CD4-positive, alpha-beta T cell (primary cell): ENCODE measurements at regions not wholly inside any gene's neighbourhood (a gene's known extent, or its start where the extent isn't known, plus 50 kb on each side); places are given as distances from the start of the nearest gene placed in this dataset.

Experiments
- ATAC-seq: fragments of 200-7000 bp; cut with Tn5 transposase; one replicate; pipeline ENCODE4 v1.10.0; 2022; ENCODE audit warnings: mild to moderate bottlenecking; ENCODE audit not compliant: poor library complexity
- CTCF ChIA-PET: fragments of 350-600 bp; sonication (Branson Sonifier 250); formaldehyde crosslinking; loops from one replicate; lab custom pipeline; 2021; ENCODE audit warnings: antibody characterized with exemption, inconsistent platforms; lab: Charles Lee
- POLR2A ChIA-PET: fragments of 350-600 bp; sonication (Branson Sonifier 250); formaldehyde crosslinking; loops from one replicate; lab custom pipeline; 2021; ENCODE audit warnings: antibody characterized with exemption, inconsistent platforms; lab: Charles Lee
- DNase-seq, 14 experiments: peaks; one replicate each; pipeline ENCODE4 v3.0.0-alpha.2; 2013 to 2020; ENCODE audit warnings: mixed read lengths in 2 of 14
- H3K27ac ChIP-seq, 2 donors: one replicate each; pipeline versions ENCODE4 v1.5.1 to v1.7.0; 2013; ENCODE audit warnings: low read length in 2 of 2, low read depth in 1 of 2, mild to moderate bottlenecking in 1 of 2
- H3K27me3 ChIP-seq, 2 experiments: 1 replicate in 1 of 2; 2 replicates in 1 of 2; pipeline versions ENCODE4 v1.6.1 to v1.7.0; 2013; ENCODE audit warnings: low read length in 2 of 2, control low read depth in 1 of 2, mild to moderate bottlenecking in 1 of 2, moderate library complexity in 1 of 2; ENCODE audit not compliant: insufficient read depth in 2 of 2, control insufficient read depth in 1 of 2
- H3K36me3 ChIP-seq: one replicate; pipeline ENCODE4 v1.6.1; 2013; ENCODE audit warnings: low read length, control low read depth; ENCODE audit not compliant: insufficient read depth
- H3K4me1 ChIP-seq: one replicate; pipeline ENCODE4 v1.6.1; 2013; ENCODE audit warnings: low read length, control low read depth; ENCODE audit not compliant: insufficient read depth
- H3K4me3 ChIP-seq: one replicate; pipeline ENCODE4 v1.5.1; 2013; ENCODE audit warnings: mild to moderate bottlenecking, low read length, moderate library complexity
- H3K9me3 ChIP-seq, 2 experiments: 1 replicate in 1 of 2; 2 replicates in 1 of 2; pipeline versions ENCODE4 v1.6.1 to v1.7.0; 2013; ENCODE audit warnings: low read length in 2 of 2, mild to moderate bottlenecking in 2 of 2, control low read depth in 1 of 2, moderate library complexity in 1 of 2; ENCODE audit not compliant: control insufficient read depth in 1 of 2, insufficient read depth in 1 of 2
- H3K27ac Mint-ChIP-seq: one replicate; pipeline ENCODE4 v1.8.0; 2020; ENCODE audit warnings: mixed read lengths
- H3K27me3 Mint-ChIP-seq: one replicate; pipeline ENCODE4 v1.8.0; 2021; ENCODE audit warnings: mixed read lengths
- H3K36me3 Mint-ChIP-seq: one replicate; pipeline ENCODE4 v1.8.0; 2021; ENCODE audit warnings: low read depth, mixed read lengths
- H3K4me1 Mint-ChIP-seq: one replicate; pipeline ENCODE4 v1.8.0; 2021; ENCODE audit warnings: low read depth, mixed read lengths
- H3K4me3 Mint-ChIP-seq: one replicate; pipeline ENCODE4 v1.8.0; 2020; ENCODE audit warnings: mild to moderate bottlenecking, mixed read lengths
- H3K9me3 Mint-ChIP-seq: one replicate; pipeline ENCODE4 v1.8.0; 2020; ENCODE audit warnings: mixed read lengths
- CTCF ChIP-seq: fragments of 200-600 bp; IDR thresholded peaks from one replicate; pipeline ENCODE4 v1.8.0; 2022; ENCODE audit warnings: antibody characterized with exemption, mild to moderate bottlenecking
- intact Hi-C, 2 experiments: fragments of 100-400 bp; cut with DNase I in 1 of 2; cut with micrococcal nuclease in 1 of 2; formaldehyde crosslinking; loops; one replicate each; pipeline versions ENCODE4 v1.15.1 to v1.9.0; 2023 to 2025; cut with DNase I, micrococcal nuclease

GRCh38 chr22:27207907-27208306 lies 550.5 kb downstream of the MIAT start:
- ChIA-PET CTCF (no interaction called here), POLR2A (no interaction called here)
- no peaks in the 10 kb centered on the region for H3K9me3 Mint-ChIP-seq
- H3K27me3 ChIP-seq: peaks cover 9 to 13% of the 10 kb centered on the region in 2 experiments
- H3K27me3 Mint-ChIP-seq: peaks cover 58% of the 10 kb centered on the region
- H3K4me1 Mint-ChIP-seq: no peaks in the 10 kb centered on the region
- H3K27ac ChIP-seq: no peak overlapping the region
- DNase-seq: no peak
- TF ChIP-seq CTCF: no peak
- H3K36me3 ChIP-seq: no peaks in the 10 kb centered on the region
- no peak for ATAC-seq
- intact Hi-C loops: no loop called here
- H3K4me3 Mint-ChIP-seq: no peak overlapping the region
- peaks cover 0 to 5% of the 10 kb centered on the region in 2 experiments for H3K9me3 ChIP-seq
- H3K27ac Mint-ChIP-seq: no peak overlapping the region
- H3K36me3 Mint-ChIP-seq: no peaks in the 10 kb centered on the region
- no peak overlapping the region for H3K4me3 ChIP-seq
- H3K4me1 ChIP-seq: no peaks in the 10 kb centered on the region

GRCh38 chr22:27210111-27210730 lies 552.8 kb downstream of the MIAT start:
- ChIA-PET CTCF (no interaction called here), POLR2A (no interaction called here)
- peaks cover 64% of the 10 kb centered on the region for H3K27me3 Mint-ChIP-seq
- no peaks in the 10 kb centered on the region for H3K4me1 Mint-ChIP-seq
- no peak overlapping the region for H3K4me3 Mint-ChIP-seq
- DNase-seq (no peak), ATAC-seq (no peak)
- no peaks in the 10 kb centered on the region for H3K36me3 Mint-ChIP-seq
- H3K4me1 ChIP-seq: no peaks in the 10 kb centered on the region
- peaks cover 0 to 4% of the 10 kb centered on the region in 2 experiments for H3K9me3 ChIP-seq
- no peak overlapping the region for H3K4me3 ChIP-seq
- H3K27ac ChIP-seq: no peak overlapping the region
- H3K9me3 Mint-ChIP-seq: no peaks in the 10 kb centered on the region
- H3K27ac Mint-ChIP-seq: no peak overlapping the region
- no peak for TF ChIP-seq CTCF
- no peaks in the 10 kb centered on the region for H3K36me3 ChIP-seq
- H3K27me3 ChIP-seq: peaks cover 11 to 16% of the 10 kb centered on the region in 2 experiments
- intact Hi-C loops: no loop called here

GRCh38 chr22:27212102-27212501 lies 554.7 kb downstream of the MIAT start:
- no peak overlapping the region for H3K4me3 ChIP-seq
- TF ChIP-seq CTCF: no peak
- peaks cover 63% of the 10 kb centered on the region for H3K27me3 Mint-ChIP-seq
- POLR2A ChIA-PET: no interaction called here
- H3K27ac ChIP-seq: no peak overlapping the region
- H3K36me3 Mint-ChIP-seq: no peaks in the 10 kb centered on the region
- H3K9me3 Mint-ChIP-seq: no peaks in the 10 kb centered on the region
- ATAC-seq: no peak
- no peak for DNase-seq
- no peaks in the 10 kb centered on the region for H3K4me1 Mint-ChIP-seq
- H3K9me3 ChIP-seq: peaks cover 0 to 4% of the 10 kb centered on the region in 2 experiments
- H3K27ac Mint-ChIP-seq: no peak overlapping the region
- intact Hi-C loops: no loop called here
- H3K4me1 ChIP-seq: no peaks in the 10 kb centered on the region
- H3K4me3 Mint-ChIP-seq: no peak overlapping the region
- H3K36me3 ChIP-seq: no peaks in the 10 kb centered on the region
- H3K27me3 ChIP-seq: peaks cover 11 to 16% of the 10 kb centered on the region in 2 experiments
- CTCF ChIA-PET: no interaction called here
